NCI-H2196 treated with DMSO at 0.1 percent for 48 hours (cell line): ENCODE measurements at regions not wholly inside any gene's neighbourhood (a gene's known extent, or its start where the extent isn't known, plus 50 kb on each side); places are given as distances from the start of the nearest gene placed in this dataset.
"Not testable (repeated sequence)": the region's sequence is repeated elsewhere in the genome, so short reads cannot be mapped to it uniquely, and the experiment has no call there.

ENCODE experiments used
- DNase-seq: peaks from one replicate; lab custom pipeline; 2025; ENCODE audit not compliant: unreplicated experiment; lab: John Stamatoyannopoulos, UW

- no peak for DNase-seq
Measured at GRCh38 chr9:75532233-75533050, 358.0 kb upstream of the PCSK5 start.

GRCh38 chr9:75539523-75539922 is 350.9 kb upstream of the PCSK5 start:
- DNase-seq = no peak

GRCh38 chr9:75540185-75540584 is 350.3 kb upstream of the PCSK5 start:
- DNase-seq = no peak

GRCh38 chr9:75541734-75542133 is 348.7 kb upstream of the PCSK5 start:
- DNase-seq = no peak

- DNase-seq = no peak
Measured at GRCh38 chr9:75544815-75545214, 345.7 kb upstream of the PCSK5 start.

- no peak for DNase-seq
Measured at GRCh38 chr9:75545287-75545686, 345.2 kb upstream of the PCSK5 start.

- no peak for DNase-seq
Measured at GRCh38 chr9:75548871-75549270, 341.6 kb upstream of the PCSK5 start.

GRCh38 chr9:75551861-75552260 is 338.6 kb upstream of the PCSK5 start:
- no peak for DNase-seq

- no peak for DNase-seq
Measured at GRCh38 chr9:75552941-75553340, 337.5 kb upstream of the PCSK5 start.

GRCh38 chr9:75566813-75567212 is 323.7 kb upstream of the PCSK5 start:
- not testable (repeated sequence) for DNase-seq

GRCh38 chr9:75570538-75570937 is 319.9 kb upstream of the PCSK5 start:
- no peak for DNase-seq

GRCh38 chr9:75574569-75574968 is 315.9 kb upstream of the PCSK5 start:
- DNase-seq = no peak

GRCh38 chr9:75582870-75583269 is 307.6 kb upstream of the PCSK5 start:
- DNase-seq = no peak

GRCh38 chr9:75588808-75589207 is 301.7 kb upstream of the PCSK5 start:
- no peak for DNase-seq

GRCh38 chr9:75589497-75589896 is 301.0 kb upstream of the PCSK5 start:
- no peak for DNase-seq

GRCh38 chr9:75591972-75592371 is 298.5 kb upstream of the PCSK5 start:
- no peak for DNase-seq

- DNase-seq = no peak
Measured at GRCh38 chr9:75592586-75592985, 297.9 kb upstream of the PCSK5 start.

GRCh38 chr9:75593920-75594319 is 296.6 kb upstream of the PCSK5 start:
- DNase-seq = no peak

- no peak for DNase-seq
Measured at GRCh38 chr9:75599126-75599525, 291.3 kb upstream of the PCSK5 start.

GRCh38 chr9:75601280-75601679 is 289.2 kb upstream of the PCSK5 start:
- no peak for DNase-seq

GRCh38 chr9:75602060-75602459 is 288.4 kb upstream of the PCSK5 start:
- no peak for DNase-seq

- no peak for DNase-seq
Measured at GRCh38 chr9:75604661-75605060, 285.8 kb upstream of the PCSK5 start.

- DNase-seq = no peak
Measured at GRCh38 chr9:75607521-75607920, 283.0 kb upstream of the PCSK5 start.
